HG02938 (cell line): ENCODE measurements at regions not wholly inside any gene's neighbourhood (a gene's known extent, or its start where the extent isn't known, plus 50 kb on each side); places are given as distances from the start of the nearest gene placed in this dataset.
"Not testable (repeated sequence)": the region's sequence is repeated elsewhere in the genome, so short reads cannot be mapped to it uniquely, and the experiment has no call there.

Experiments
- ATAC-seq: cut with Tn5 transposase; IDR thresholded peaks from one replicate; pipeline ENCODE4 v1.9.1; 2021; ENCODE audit warnings: mild to moderate bottlenecking, moderate library complexity; ENCODE audit not compliant: unreplicated experiment

- no peak for ATAC-seq
These were observed 96.5 kb downstream of the ING1 start for GRCh38 chr13:110809871-110810486.

DNA sequence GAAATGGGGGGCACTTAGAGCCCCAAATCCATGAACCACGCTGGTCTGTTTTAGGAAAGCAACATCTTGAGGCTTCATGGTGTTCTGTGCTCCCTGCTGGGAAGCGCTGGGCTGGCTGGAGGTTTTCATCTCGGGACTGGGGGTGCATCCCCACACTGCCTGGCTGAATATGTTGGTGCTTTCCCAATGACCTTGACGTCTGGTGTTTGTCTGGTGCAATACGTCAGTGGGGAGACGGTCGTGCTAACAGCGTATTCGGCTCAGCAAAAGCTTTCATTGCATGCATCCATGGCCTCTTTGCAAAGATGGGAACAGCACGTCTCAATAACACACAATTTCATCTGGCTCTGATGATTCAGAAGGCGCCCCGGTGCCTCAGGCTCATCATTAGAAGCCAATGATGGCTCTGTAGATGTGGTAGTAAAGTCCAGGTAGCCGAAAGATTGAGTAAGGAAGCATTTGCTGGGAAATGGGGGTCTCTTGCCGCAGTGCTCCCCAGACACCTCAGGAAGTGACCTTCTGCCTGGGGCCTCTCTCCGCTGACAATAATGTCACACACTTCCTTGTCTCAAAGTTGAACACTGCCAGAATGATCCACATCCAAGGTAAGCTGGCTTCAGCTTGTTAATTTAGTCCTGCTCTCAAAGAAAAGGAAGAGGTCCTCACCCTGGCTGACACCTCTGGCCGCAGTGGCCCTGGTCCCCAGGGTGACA, 97.7 kb downstream of the ING1 start:
- ATAC-seq, result no peak

DNA sequence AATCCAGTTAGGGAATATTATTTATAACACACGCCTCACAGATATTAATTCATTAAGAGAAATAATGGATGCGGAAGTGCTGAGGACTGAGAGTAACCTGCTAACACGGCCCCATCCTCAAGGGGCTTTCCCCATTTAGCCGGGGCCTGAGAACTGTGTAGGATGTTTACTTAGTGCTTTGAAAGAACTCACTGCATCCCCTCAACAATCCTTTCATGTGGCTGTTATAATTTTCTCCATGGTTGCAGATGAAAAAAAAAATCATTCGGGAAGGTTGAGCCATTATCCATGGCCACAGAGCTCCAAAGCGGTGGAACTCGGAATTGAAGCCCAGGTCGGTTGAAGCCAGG, 98.2 kb downstream of the ING1 start:
- ATAC-seq, result no peak

- ATAC-seq, result no peak
These were observed 98.8 kb downstream of the ING1 start for GRCh38 chr13:110812121-110812868.

DNA sequence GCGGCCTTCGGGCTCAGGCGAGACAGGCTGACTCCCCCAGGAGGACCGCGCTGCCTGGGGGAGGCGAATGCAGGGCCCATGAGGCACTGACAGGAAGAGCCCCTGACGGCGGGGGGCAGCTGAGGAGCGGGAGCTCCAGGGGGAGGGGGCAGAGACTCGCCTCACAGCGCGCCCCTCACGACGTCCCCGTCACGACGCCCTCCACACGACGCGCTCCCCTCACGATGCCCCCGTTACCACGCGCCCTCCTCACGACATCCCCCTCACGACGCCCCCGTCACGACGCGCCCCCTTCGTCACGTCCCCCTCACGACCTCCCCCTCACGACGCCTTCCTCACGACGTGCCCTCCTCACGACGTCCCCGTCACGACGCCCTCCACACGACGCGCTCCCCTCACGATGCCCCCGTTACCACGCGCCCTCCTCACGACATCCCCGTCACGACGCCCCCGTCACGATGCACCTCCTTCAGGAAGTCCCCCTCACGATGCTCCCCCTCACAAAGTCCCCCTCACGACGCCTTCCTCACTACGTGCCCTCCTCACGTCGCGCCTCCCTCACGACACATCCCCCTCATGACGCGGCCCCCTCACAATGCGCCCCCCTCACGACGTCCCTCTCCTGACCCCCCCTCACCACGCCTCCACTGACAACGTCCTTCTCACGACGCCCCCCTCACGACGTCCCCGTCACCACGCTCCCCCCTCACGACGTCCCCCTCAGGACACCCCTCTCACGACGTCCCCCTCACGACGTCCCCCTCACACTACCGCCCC, 99.6 kb downstream of the ING1 start:
- ATAC-seq, result no peak

GRCh38 chr13:110813646-110814624, 100.4 kb downstream of the ING1 start:
- ATAC-seq, result no peak

GRCh38 chr13:110815471-110816204, 99.2 kb downstream of the ANKRD10 start:
- ATAC-seq, result no peak

GRCh38 chr13:110816500-110816899, 98.4 kb downstream of the ANKRD10 start:
- no peak for ATAC-seq

- no peak for ATAC-seq
These were observed 97.7 kb downstream of the ANKRD10 start for GRCh38 chr13:110817143-110817542.

DNA sequence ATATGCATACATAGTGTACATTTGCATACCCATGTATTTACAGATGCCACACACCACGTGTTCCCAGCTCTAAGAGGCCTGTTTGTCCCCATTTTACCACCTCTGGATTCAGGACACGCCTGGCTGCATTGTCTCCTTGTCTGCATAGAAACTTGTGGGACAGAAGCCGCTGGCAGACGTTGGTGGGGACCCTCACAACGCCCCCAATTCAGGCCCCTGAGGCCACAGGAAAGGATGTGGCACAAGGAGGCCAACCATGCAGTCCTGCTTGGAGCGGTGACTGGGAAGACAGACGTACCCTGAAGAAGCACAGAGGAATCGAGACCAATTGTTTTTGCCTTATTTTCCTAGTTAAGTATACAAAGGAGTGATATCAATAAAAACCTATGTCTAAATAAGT, 96.1 kb downstream of the ANKRD10 start:
- ATAC-seq, result no peak

GRCh38 chr13:110819203-110820014, 95.5 kb downstream of the ANKRD10 start:
- ATAC-seq, result peak; percentile 96

DNA sequence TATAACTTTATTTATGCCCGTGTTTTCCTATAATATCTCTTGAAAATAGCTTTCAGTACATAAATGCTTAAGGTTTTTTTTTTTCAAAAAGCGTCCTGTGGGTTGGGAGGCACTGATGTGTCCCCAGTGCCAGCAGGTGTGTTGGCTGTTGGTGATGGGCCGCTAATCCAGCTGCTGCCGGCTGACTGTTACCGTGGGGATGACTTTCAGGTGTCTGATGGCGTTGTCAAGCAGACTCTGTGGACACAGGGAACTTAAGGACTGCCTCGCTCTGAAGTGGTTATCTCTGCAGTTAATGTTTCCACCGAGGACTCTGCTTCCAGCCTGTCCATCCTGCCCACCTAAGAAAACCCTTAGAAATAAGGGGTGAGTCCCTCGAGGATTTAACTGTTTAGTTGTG, 94.5 kb downstream of the ANKRD10 start:
- ATAC-seq, result no peak

- not testable (repeated sequence) for ATAC-seq
These were observed 92.8 kb downstream of the ANKRD10 start for GRCh38 chr13:110821837-110822668.

GRCh38 chr13:110822669-110822945, 92.3 kb downstream of the ANKRD10 start:
- ATAC-seq, result no peak

DNA sequence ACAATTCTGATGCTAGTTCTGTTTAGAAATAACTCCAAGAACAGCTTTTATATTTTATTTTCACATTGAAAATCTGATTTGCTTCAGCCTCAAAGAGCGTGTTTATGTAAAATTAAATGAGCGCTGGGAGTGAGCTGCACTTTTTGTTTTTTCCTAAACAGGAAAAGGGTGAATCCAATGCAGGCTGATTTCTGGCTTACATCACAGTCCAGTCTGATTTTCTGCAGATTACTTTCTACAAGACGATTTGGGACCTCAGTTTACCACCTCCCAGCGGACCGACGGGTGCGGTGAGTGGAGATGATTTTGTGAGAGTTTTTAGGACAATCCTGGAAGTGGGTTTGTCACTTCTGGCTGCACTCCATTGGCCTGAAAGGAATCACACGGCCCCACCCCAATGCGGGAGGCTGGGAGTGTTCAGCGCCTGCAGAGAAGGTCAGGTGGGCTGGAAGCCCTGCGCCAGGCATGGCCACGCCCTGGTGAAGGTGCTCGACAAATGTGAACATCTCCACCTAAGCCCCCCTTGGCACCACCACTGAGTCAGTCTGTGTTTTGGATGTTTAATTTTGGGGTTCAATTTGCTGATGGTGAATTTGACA, 90.1 kb downstream of the ANKRD10 start:
- ATAC-seq, result no peak

GRCh38 chr13:110825516-110825915, 89.4 kb downstream of the ANKRD10 start:
- ATAC-seq, result no peak

GRCh38 chr13:110826101-110826500, 88.8 kb downstream of the ANKRD10 start:
- ATAC-seq, result no peak
